DOHH2 (cell line): ENCODE measurements at regions not wholly inside any gene's neighbourhood (a gene's known extent, or its start where the extent isn't known, plus 50 kb on each side); places are given as distances from the start of the nearest gene placed in this dataset.

Source experiments
- H3F3A ChIP-seq: fragments of 200-600 bp; sonication (generic), shearing (Covaris generic); 2 replicates; pipeline ENCODE4 v1.6.0; 2016; ENCODE audit warnings: antibody characterized with exemption, mild to moderate bottlenecking; ENCODE audit not compliant: control insufficient read depth, insufficient read depth
- H3K27ac ChIP-seq: fragments of 200-600 bp; sonication (generic); 2 replicates; pipeline ENCODE4 v1.5.1; 2014; ENCODE audit warnings: low read depth, mild to moderate bottlenecking, low read length, moderate library complexity
- H3K27me3 ChIP-seq: fragments of 200-600 bp; sonication (generic); 2 replicates; pipeline ENCODE4 v1.6.1; 2014; ENCODE audit warnings: mild to moderate bottlenecking, low read length, mixed read lengths; ENCODE audit not compliant: control insufficient read depth
- H3K36me3 ChIP-seq: fragments of 200-600 bp; sonication (generic); 2 replicates; pipeline ENCODE4 v1.6.1; 2014; ENCODE audit warnings: mild to moderate bottlenecking, low read length, moderate library complexity, mixed read lengths; ENCODE audit not compliant: control insufficient read depth
- H3K4me1 ChIP-seq: fragments of 200-600 bp; sonication (generic); 2 replicates; pipeline ENCODE4 v1.6.1; 2014; ENCODE audit warnings: mild to moderate bottlenecking, low read length, mixed read lengths; ENCODE audit not compliant: control insufficient read depth
- H3K4me2 ChIP-seq: fragments of 200-600 bp; sonication (generic); 2 replicates; pipeline ENCODE4 v1.6.0; 2014; ENCODE audit warnings: mild to moderate bottlenecking, low read length, moderate library complexity
- H3K4me3 ChIP-seq: fragments of 200-600 bp; sonication (generic); 2 replicates; pipeline ENCODE4 v1.5.1; 2014; ENCODE audit warnings: mild to moderate bottlenecking, low read length, mixed read lengths
- H3K79me2 ChIP-seq: fragments of 200-600 bp; sonication (generic); 2 replicates; pipeline ENCODE4 v1.6.1; 2014; ENCODE audit warnings: mild to moderate bottlenecking, low read length, mixed read lengths; ENCODE audit not compliant: control insufficient read depth
- H3K9me2 ChIP-seq: fragments of 200-600 bp; sonication (generic); replicated peaks from 2 replicates; pipeline ENCODE4 v1.6.1; 2014; ENCODE audit warnings: mild to moderate bottlenecking, low read length, mixed read lengths; ENCODE audit not compliant: control insufficient read depth
- H3K9me3 ChIP-seq: fragments of 200-600 bp; sonication (generic); 2 replicates; pipeline ENCODE4 v1.6.1; 2014; ENCODE audit warnings: antibody characterized with exemption, low read length, mixed read lengths; ENCODE audit not compliant: control insufficient read depth, insufficient read depth
- H4K20me1 ChIP-seq: fragments of 200-600 bp; sonication (generic); 2 replicates; pipeline ENCODE4 v1.6.0; 2014; ENCODE audit warnings: low read depth, mild to moderate bottlenecking, antibody characterized with exemption, low read length, moderate library complexity; ENCODE audit not compliant: control insufficient read depth, insufficient read depth
- CTCF ChIP-seq: fragments of 200-600 bp; sonication (generic); IDR thresholded peaks from one replicate; pipeline ENCODE4 v1.5.1; 2014; ENCODE audit warnings: antibody characterized with exemption, mild to moderate bottlenecking, low read depth, low read length; ENCODE audit not compliant: poor library complexity, severe bottlenecking
- EZH2phosphoT487 ChIP-seq: fragments of 200-600 bp; sonication (generic); IDR thresholded peaks from 2 replicates; pipeline ENCODE4 v1.6.1; 2017; ENCODE audit warnings: borderline replicate concordance, mild to moderate bottlenecking, antibody characterized with exemption, low read length, moderate library complexity, mixed read lengths

- Histone ChIP-seq H3K79me2 (no peaks in the 10 kb centered on the region), H3K4me3 (no peak overlapping the region), H3K36me3 (no peaks in the 10 kb centered on the region), H4K20me1 (no peaks in the 10 kb centered on the region), H3K4me1 (no peaks in the 10 kb centered on the region), H3K27ac (no peak overlapping the region), H3K4me2 (no peak overlapping the region), H3K9me3 (no peaks in the 10 kb centered on the region), H3K9me2 (no peaks in the 10 kb centered on the region), H3K27me3 (no peaks in the 10 kb centered on the region), H3F3A (no peaks in the 10 kb centered on the region)
- TF ChIP-seq CTCF (no peak), EZH2phosphoT487 (no peak)
These were observed 291.2 kb downstream of the CDH26 start for GRCh38 chr20:60249436-60249835.

GRCh38 chr20:60250251-60250650, 292.0 kb downstream of the CDH26 start:
- H3K27me3 ChIP-seq = no peaks in the 10 kb centered on the region

GRCh38 chr20:60252866-60253265, 294.6 kb downstream of the CDH26 start:
- TF ChIP-seq EZH2phosphoT487 = no peak
- no peak for TF ChIP-seq CTCF
- Histone ChIP-seq H3K4me3 (no peak overlapping the region), H3F3A (no peaks in the 10 kb centered on the region), H3K9me3 (no peaks in the 10 kb centered on the region), H3K9me2 (no peaks in the 10 kb centered on the region), H3K4me1 (no peaks in the 10 kb centered on the region), H3K79me2 (no peaks in the 10 kb centered on the region), H3K36me3 (no peaks in the 10 kb centered on the region), H3K27ac (no peak overlapping the region), H3K4me2 (no peak overlapping the region), H3K27me3 (no peaks in the 10 kb centered on the region), H4K20me1 (no peaks in the 10 kb centered on the region)

More at GRCh38 chr20:60250251-60250650, 292.0 kb downstream of the CDH26 start:
- Histone ChIP-seq H3F3A (no peaks in the 10 kb centered on the region), H3K4me2 (no peak overlapping the region), H3K4me3 (no peak overlapping the region), H3K79me2 (no peaks in the 10 kb centered on the region), H3K9me2 (no peaks in the 10 kb centered on the region), H3K36me3 (no peaks in the 10 kb centered on the region), H3K4me1 (no peaks in the 10 kb centered on the region), H3K9me3 (no peaks in the 10 kb centered on the region), H4K20me1 (no peaks in the 10 kb centered on the region), H3K27ac (no peak overlapping the region)
- TF ChIP-seq EZH2phosphoT487 = no peak
- no peak for TF ChIP-seq CTCF

GRCh38 chr20:60253471-60253870, 295.2 kb downstream of the CDH26 start:
- TF ChIP-seq EZH2phosphoT487 (no peak), CTCF (no peak)
- H3K9me2 ChIP-seq = no peaks in the 10 kb centered on the region
- H4K20me1 ChIP-seq = no peaks in the 10 kb centered on the region
- H3K4me1 ChIP-seq = no peaks in the 10 kb centered on the region
- H3K27me3 ChIP-seq = no peaks in the 10 kb centered on the region
- H3K79me2 ChIP-seq = no peaks in the 10 kb centered on the region
- H3K27ac ChIP-seq = no peak overlapping the region
- H3K4me2 ChIP-seq = no peak overlapping the region
- H3K36me3 ChIP-seq = no peaks in the 10 kb centered on the region
- no peak overlapping the region for H3K4me3 ChIP-seq
- no peaks in the 10 kb centered on the region for H3K9me3 ChIP-seq
- H3F3A ChIP-seq = no peaks in the 10 kb centered on the region
